ENCODE measurements at regions not wholly inside any gene's neighbourhood (a gene's known extent, or its start where the extent isn't known, plus 50 kb on each side); places are given as distances from the start of the nearest gene placed in this dataset.

DNA sequence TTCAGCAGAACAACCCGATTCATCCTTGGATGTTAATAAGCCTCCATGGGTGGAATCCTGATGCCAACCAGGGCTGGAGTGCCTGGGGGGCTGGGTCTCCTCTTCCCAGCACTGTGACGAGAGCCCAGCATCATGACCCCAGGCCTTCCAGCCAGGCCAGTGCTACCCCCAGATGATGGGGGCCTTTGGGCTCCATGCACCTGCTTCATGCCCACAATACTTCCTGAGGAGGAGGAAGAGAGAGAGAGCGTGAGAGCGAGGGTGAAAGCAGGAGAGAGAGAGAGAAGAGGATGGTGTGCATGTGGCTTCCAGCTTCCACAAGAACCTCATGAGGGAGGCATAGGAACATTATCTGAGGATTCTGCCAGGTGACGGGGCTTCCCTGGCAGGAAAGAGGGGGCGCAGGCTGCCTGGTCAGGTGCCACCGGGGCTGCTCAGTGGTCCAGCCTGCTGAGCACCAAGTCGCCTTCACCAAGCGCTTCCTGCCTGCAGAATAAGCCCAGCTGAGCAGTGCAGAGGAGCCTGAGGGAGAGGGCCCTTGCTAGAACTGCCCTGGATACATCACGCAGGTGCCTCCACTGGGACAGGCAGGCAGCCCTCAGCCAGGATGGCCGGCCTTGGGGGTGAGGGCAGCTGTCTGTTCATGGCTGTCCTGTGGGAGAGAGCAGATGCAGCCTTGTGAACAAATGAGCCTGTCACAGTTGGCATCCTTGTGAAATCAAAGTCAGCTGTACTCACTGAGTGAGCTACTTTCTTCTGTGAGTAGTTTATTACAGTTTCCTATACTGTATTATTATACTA is 243.3 kb upstream of the B3GAT1 start:
- no peak overlapping the region for H3K27ac Mint-ChIP-seq

More for the DNA sequence above, 243.3 kb upstream of the B3GAT1 start:
- H4K20me1 ChIP-seq (ENCODE audit: control insufficient read depth, insufficient read depth, insufficient read length) = no peaks in the 10 kb centered on the region
- no peak overlapping the region for H4K5ac ChIP-seq (ENCODE audit: insufficient read length, low read depth, low read length)
- H3K23ac ChIP-seq (ENCODE audit: insufficient read length, low read depth, low read length) = no peak overlapping the region
- H3K18ac ChIP-seq (ENCODE audit: insufficient read length, low read depth, low read length) = no peak overlapping the region
- H3T11ph ChIP-seq (ENCODE audit: low read length) = no peak overlapping the region
- peak; percentile 26 for DNase-seq
- H4K8ac ChIP-seq (replicated peaks; ENCODE audit: insufficient read length, low read depth, low read length) = no peak overlapping the region
- H3K56ac ChIP-seq (ENCODE audit: insufficient read length, low read depth, low read length) = no peak overlapping the region
- H3K79me1 ChIP-seq (ENCODE audit: insufficient read depth, low read depth, low read length, poor library complexity, severe bottlenecking) = no peaks in the 10 kb centered on the region
- no peak overlapping the region for H3K4me3 Mint-ChIP-seq
- H3K9me3 ChIP-seq (ENCODE audit: control insufficient read depth, low read depth, low read length) = no peaks in the 10 kb centered on the region
- H2BK5ac ChIP-seq (ENCODE audit: insufficient read length, low read length) = no peak overlapping the region
- H3K36me3 Mint-ChIP-seq (ENCODE audit: insufficient read depth in 1 of 3, low read depth in 3 of 3) = peaks cover 0 to 6% (median 0%) of the 10 kb centered on the region in 3 experiments; a peak in 3 of 7 replicates
- H2BK120ac ChIP-seq (ENCODE audit: low read depth, low read length, poor library complexity, severe bottlenecking) = no peak overlapping the region
- no peak overlapping the region for H2BK15ac ChIP-seq (ENCODE audit: low read depth, low read length)
- no peaks in the 10 kb centered on the region for H3K27me3 ChIP-seq (ENCODE audit: insufficient read depth, low read length)
- TF ChIP-seq, protein P1, sequence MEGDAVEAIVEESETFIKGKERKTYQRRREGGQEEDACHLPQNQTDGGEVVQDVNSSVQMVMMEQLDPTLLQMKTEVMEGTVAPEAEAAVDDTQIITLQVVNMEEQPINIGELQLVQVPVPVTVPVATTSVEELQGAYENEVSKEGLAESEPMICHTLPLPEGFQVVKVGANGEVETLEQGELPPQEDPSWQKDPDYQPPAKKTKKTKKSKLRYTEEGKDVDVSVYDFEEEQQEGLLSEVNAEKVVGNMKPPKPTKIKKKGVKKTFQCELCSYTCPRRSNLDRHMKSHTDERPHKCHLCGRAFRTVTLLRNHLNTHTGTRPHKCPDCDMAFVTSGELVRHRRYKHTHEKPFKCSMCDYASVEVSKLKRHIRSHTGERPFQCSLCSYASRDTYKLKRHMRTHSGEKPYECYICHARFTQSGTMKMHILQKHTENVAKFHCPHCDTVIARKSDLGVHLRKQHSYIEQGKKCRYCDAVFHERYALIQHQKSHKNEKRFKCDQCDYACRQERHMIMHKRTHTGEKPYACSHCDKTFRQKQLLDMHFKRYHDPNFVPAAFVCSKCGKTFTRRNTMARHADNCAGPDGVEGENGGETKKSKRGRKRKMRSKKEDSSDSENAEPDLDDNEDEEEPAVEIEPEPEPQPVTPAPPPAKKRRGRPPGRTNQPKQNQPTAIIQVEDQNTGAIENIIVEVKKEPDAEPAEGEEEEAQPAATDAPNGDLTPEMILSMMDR (conservative IDR thresholded peaks at IDR 0.05) = no peak
- no peak overlapping the region for H4K91ac ChIP-seq (ENCODE audit: insufficient read length, low read depth, low read length)
- H3K14ac ChIP-seq (ENCODE audit: insufficient read depth, low read length) = no peak overlapping the region; the same call in 1 of the 2 replicates
- H2AK5ac ChIP-seq (ENCODE audit: insufficient read length, low read length) = no peak overlapping the region
- no peaks in the 10 kb centered on the region for H3K4me1 ChIP-seq (ENCODE audit: insufficient read depth, low read length)
- H3K27me3 Mint-ChIP-seq (ENCODE audit: low read depth) = peaks cover 19% of the 10 kb centered on the region
- peaks cover 6 to 8% of the 10 kb centered on the region in 2 experiments; a peak in 4 of 5 replicates for H3K9me3 Mint-ChIP-seq
- H3K9ac ChIP-seq (ENCODE audit: extremely low read depth, insufficient read length, low read length) = no peak overlapping the region
- H3K27ac ChIP-seq (ENCODE audit: insufficient read length, low read depth, low read length) = no peak overlapping the region
- no peaks in the 10 kb centered on the region for H3K23me2 ChIP-seq (ENCODE audit: insufficient read length, low read depth, low read length, poor library complexity, severe bottlenecking)
- H2BK12ac ChIP-seq (ENCODE audit: insufficient read length, low read depth, low read length) = no peak overlapping the region
- peaks cover 18 to 23% of the 10 kb centered on the region in 2 experiments for H3K4me1 Mint-ChIP-seq
- H2BK20ac ChIP-seq (ENCODE audit: low read depth, low read length, poor library complexity, severe bottlenecking) = no peak overlapping the region
- H3K4me2 ChIP-seq (ENCODE audit: insufficient read depth, insufficient read length, low read length) = no peak overlapping the region
- H3K79me2 ChIP-seq (ENCODE audit: insufficient read depth, low read length) = no peaks in the 10 kb centered on the region
- H2AFZ ChIP-seq (ENCODE audit: low read length) = no peak overlapping the region
- no peak overlapping the region for H3K4ac ChIP-seq (ENCODE audit: low read depth, low read length)
- WGBS (ENCODE audit: extremely low coverage, insufficient read length, low lambda C conversion rate) = no CpG with 5 or more reads among the region's 11 CpGs
